ENCODE measurements at regions not wholly inside any gene's neighbourhood (a gene's known extent, or its start where the extent isn't known, plus 50 kb on each side); places are given as distances from the start of the nearest gene placed in this dataset.

DNA sequence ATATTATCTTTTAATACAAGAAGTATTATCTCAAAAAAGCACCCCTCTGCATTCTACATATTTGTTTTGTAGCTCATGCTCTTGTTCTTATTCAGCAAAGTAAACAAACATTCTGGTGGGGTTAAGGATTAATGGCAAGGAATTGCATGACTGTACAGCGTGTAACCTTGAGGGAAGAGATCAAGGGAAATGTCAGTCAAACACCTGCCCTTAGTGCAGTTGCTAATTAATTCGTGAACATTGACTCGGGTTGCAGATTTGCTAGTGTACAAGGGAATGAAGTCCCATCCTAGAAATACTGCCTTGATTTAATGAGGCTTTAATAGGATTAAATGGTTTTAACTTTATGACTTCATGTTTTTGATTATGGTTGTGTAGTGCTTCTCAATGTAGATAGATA lies 1758.1 kb downstream of the MAT2B start:
- Histone ChIP-seq H3K9ac (ENCODE audit: low read length) (no peak overlapping the region), H3K4me2 (ENCODE audit: low read depth, low read length, poor library complexity, severe bottlenecking) (no peak overlapping the region), H3K79me2 (ENCODE audit: insufficient read depth, low read length) (no peaks in the 10 kb centered on the region), H4K20me1 (ENCODE audit: low read depth, low read length) (no peaks in the 10 kb centered on the region), H3K36me3 (ENCODE audit: low read length) (no peaks in the 10 kb centered on the region), H3F3A (ENCODE audit: insufficient read depth) (no peaks in the 10 kb centered on the region), H3K9me2 (replicated peaks; ENCODE audit: insufficient read depth, low read length) (no peaks in the 10 kb centered on the region), H3K27me3 (ENCODE audit: low read length) (no peaks in the 10 kb centered on the region), H3K4me3 (ENCODE audit: insufficient read depth, low read length, poor library complexity, severe bottlenecking) (no peak overlapping the region), H3K27ac (ENCODE audit: low read depth, low read length) (no peak overlapping the region), H2AFZ (ENCODE audit: low read depth, low read length, severe bottlenecking) (no peak overlapping the region), H3K9me3 (ENCODE audit: insufficient read depth, low read length) (no peaks in the 10 kb centered on the region)
- TF ChIP-seq EZH2phosphoT487 (conservative IDR thresholded peaks at IDR 0.05; ENCODE audit: low read length) (no peak), CTCF (IDR thresholded peaks at IDR 0.05; ENCODE audit: insufficient read depth, low read length, poor library complexity, severe bottlenecking) (no peak)

DNA sequence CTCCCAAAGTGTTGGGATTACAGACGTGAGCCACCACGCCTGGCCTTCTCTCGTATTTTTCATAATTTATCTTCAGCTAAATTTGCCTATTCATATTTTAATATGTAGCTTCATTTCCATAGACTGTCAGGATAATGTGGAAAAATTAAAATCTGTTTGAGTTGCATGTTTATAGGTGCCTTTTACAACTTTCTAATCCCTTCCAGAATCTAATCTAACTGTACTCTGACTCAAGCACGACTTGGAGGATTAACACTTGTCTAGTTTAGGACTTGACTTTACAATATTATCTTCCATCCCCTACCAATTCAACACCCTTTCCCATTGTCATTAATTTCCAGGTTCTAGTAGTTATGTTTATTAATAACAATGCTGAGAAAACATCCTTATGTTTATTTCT lies 1761.5 kb downstream of the MAT2B start:
- no peaks in the 10 kb centered on the region for H3K27me3 ChIP-seq (ENCODE audit: low read length)
- H3K27ac ChIP-seq (ENCODE audit: low read depth, low read length), result no peak overlapping the region
- no peaks in the 10 kb centered on the region for H3K9me3 ChIP-seq (ENCODE audit: insufficient read depth, low read length)
- no peaks in the 10 kb centered on the region for H3K79me2 ChIP-seq (ENCODE audit: insufficient read depth, low read length)
- H3K9me2 ChIP-seq (replicated peaks; ENCODE audit: insufficient read depth, low read length), result no peaks in the 10 kb centered on the region
- H3K4me2 ChIP-seq (ENCODE audit: low read depth, low read length, poor library complexity, severe bottlenecking), result no peak overlapping the region
- no peak overlapping the region for H3K4me3 ChIP-seq (ENCODE audit: insufficient read depth, low read length, poor library complexity, severe bottlenecking)
- H2AFZ ChIP-seq (ENCODE audit: low read depth, low read length, severe bottlenecking), result no peak overlapping the region
- no peaks in the 10 kb centered on the region for H3F3A ChIP-seq (ENCODE audit: insufficient read depth)
- TF ChIP-seq EZH2phosphoT487 (conservative IDR thresholded peaks at IDR 0.05; ENCODE audit: low read length) (no peak), CTCF (IDR thresholded peaks at IDR 0.05; ENCODE audit: insufficient read depth, low read length, poor library complexity, severe bottlenecking) (no peak)
- no peaks in the 10 kb centered on the region for H4K20me1 ChIP-seq (ENCODE audit: low read depth, low read length)
- no peak overlapping the region for H3K9ac ChIP-seq (ENCODE audit: low read length)
- no peaks in the 10 kb centered on the region for H3K36me3 ChIP-seq (ENCODE audit: low read length)

GRCh38 chr5:165272436-165272835 lies 1767.0 kb downstream of the MAT2B start:
- no peaks in the 10 kb centered on the region for H3K79me2 ChIP-seq (ENCODE audit: insufficient read depth, low read length)
- H3K9me2 ChIP-seq (replicated peaks; ENCODE audit: insufficient read depth, low read length), result no peaks in the 10 kb centered on the region
- no peak overlapping the region for H3K27ac ChIP-seq (ENCODE audit: low read depth, low read length)
- no peaks in the 10 kb centered on the region for H3K9me3 ChIP-seq (ENCODE audit: insufficient read depth, low read length)
- no peak overlapping the region for H2AFZ ChIP-seq (ENCODE audit: low read depth, low read length, severe bottlenecking)
- H4K20me1 ChIP-seq (ENCODE audit: low read depth, low read length), result no peaks in the 10 kb centered on the region
- H3K36me3 ChIP-seq (ENCODE audit: low read length), result no peaks in the 10 kb centered on the region
- no peak overlapping the region for H3K4me3 ChIP-seq (ENCODE audit: insufficient read depth, low read length, poor library complexity, severe bottlenecking)
- no peak overlapping the region for H3K9ac ChIP-seq (ENCODE audit: low read length)
- no peaks in the 10 kb centered on the region for H3K27me3 ChIP-seq (ENCODE audit: low read length)
- TF ChIP-seq EZH2phosphoT487 (conservative IDR thresholded peaks at IDR 0.05; ENCODE audit: low read length) (no peak), CTCF (IDR thresholded peaks at IDR 0.05; ENCODE audit: insufficient read depth, low read length, poor library complexity, severe bottlenecking) (no peak)
- H3K4me2 ChIP-seq (ENCODE audit: low read depth, low read length, poor library complexity, severe bottlenecking), result no peak overlapping the region
- no peaks in the 10 kb centered on the region for H3F3A ChIP-seq (ENCODE audit: insufficient read depth)

- Histone ChIP-seq H3K4me3 (ENCODE audit: insufficient read depth, low read length, poor library complexity, severe bottlenecking) (no peak overlapping the region), H4K20me1 (ENCODE audit: low read depth, low read length) (no peaks in the 10 kb centered on the region), H2AFZ (ENCODE audit: low read depth, low read length, severe bottlenecking) (no peak overlapping the region), H3K9me2 (replicated peaks; ENCODE audit: insufficient read depth, low read length) (no peaks in the 10 kb centered on the region), H3F3A (ENCODE audit: insufficient read depth) (no peaks in the 10 kb centered on the region), H3K4me2 (ENCODE audit: low read depth, low read length, poor library complexity, severe bottlenecking) (no peak overlapping the region), H3K27ac (ENCODE audit: low read depth, low read length) (no peak overlapping the region), H3K79me2 (ENCODE audit: insufficient read depth, low read length) (no peaks in the 10 kb centered on the region), H3K9me3 (ENCODE audit: insufficient read depth, low read length) (no peaks in the 10 kb centered on the region), H3K9ac (ENCODE audit: low read length) (no peak overlapping the region), H3K36me3 (ENCODE audit: low read length) (no peaks in the 10 kb centered on the region), H3K27me3 (ENCODE audit: low read length) (no peaks in the 10 kb centered on the region)
- TF ChIP-seq EZH2phosphoT487 (conservative IDR thresholded peaks at IDR 0.05; ENCODE audit: low read length), result no peak
- TF ChIP-seq CTCF (IDR thresholded peaks at IDR 0.05; ENCODE audit: insufficient read depth, low read length, poor library complexity, severe bottlenecking), result no peak
Observed at GRCh38 chr5:165277661-165278060, 1772.2 kb downstream of the MAT2B start.

Measured in SU-DHL-6 (cell line).